Spleen (tissue), 11 donors: ENCODE measurements at regions not wholly inside any gene's neighbourhood (a gene's known extent, or its start where the extent isn't known, plus 50 kb on each side); places are given as distances from the start of the nearest gene placed in this dataset.

Experiments
- DNase-seq: peaks from one replicate; pipeline ENCODE4 v3.0.0-alpha.2; 2020
- H3K27ac ChIP-seq, 8 donors: fragments of 200-600 bp; sonication (generic) in 7 of 8; 1 replicate in 4 of 8; 2 replicates in 4 of 8; pipeline versions ENCODE4 v1.5.0 to v1.8.0; 2016 to 2021; ENCODE audit warnings: inconsistent platforms in 4 of 8, mild to moderate bottlenecking in 4 of 8, moderate library complexity in 1 of 8
- H3K27me3 ChIP-seq, 7 donors: fragments of 200-600 bp; sonication (generic) in 6 of 7; replicated peaks in 1 of 7; 1 replicate in 4 of 7; 2 replicates in 3 of 7; pipeline versions ENCODE4 v1.5.0 to v1.8.0; 2016 to 2021; ENCODE audit warnings: inconsistent platforms in 3 of 7, mild to moderate bottlenecking in 1 of 7
- H3K36me3 ChIP-seq, 6 donors: fragments of 200-600 bp; sonication (generic) in 5 of 6; 1 replicate in 4 of 6; 2 replicates in 2 of 6; pipeline versions ENCODE4 v1.5.0 to v1.8.0; 2016 to 2021; ENCODE audit warnings: inconsistent platforms in 2 of 6
- H3K4me1 ChIP-seq, 6 donors: fragments of 200-600 bp; sonication (generic) in 5 of 6; 1 replicate in 3 of 6; 2 replicates in 3 of 6; pipeline versions ENCODE4 v1.5.0 to v1.8.0; 2016 to 2021; ENCODE audit warnings: inconsistent platforms in 3 of 6
- H3K4me3 ChIP-seq, 8 donors: fragments of 200-600 bp; sonication (generic) in 7 of 8; 1 replicate in 4 of 8; 2 replicates in 4 of 8; pipeline versions ENCODE4 v1.5.0 to v1.8.0; 2016 to 2021; ENCODE audit warnings: inconsistent platforms in 4 of 8, mild to moderate bottlenecking in 4 of 8, moderate library complexity in 2 of 8
- H3K9me3 ChIP-seq, 8 donors: fragments of 200-600 bp; sonication (generic) in 7 of 8; 1 replicate in 4 of 8; 2 replicates in 4 of 8; pipeline versions ENCODE4 v1.5.0 to v1.8.0; 2016 to 2021; ENCODE audit warnings: inconsistent platforms in 4 of 8
- CTCF ChIP-seq, 11 experiments: fragments of 200-600 bp in 7 of 11; fragments of 450-650 bp in 4 of 11; sonication (generic) in 4 of 11; IDR thresholded peaks in 8 of 11; conservative IDR thresholded peaks in 3 of 11; 1 replicate in 7 of 11; 2 replicates in 4 of 11; pipeline versions ENCODE4 v1.4.0 to v1.8.0; 2016 to 2021; ENCODE audit warnings: antibody characterized with exemption in 11 of 11, inconsistent platforms in 4 of 11, mild to moderate bottlenecking in 1 of 11
- POLR2A ChIP-seq, 3 donors: fragments of 450-650 bp; IDR thresholded peaks; one replicate each; pipeline ENCODE4 v1.5.1; 2017; ENCODE audit warnings: antibody characterized with exemption in 3 of 3, mild to moderate bottlenecking in 1 of 3
- POLR2AphosphoS5 ChIP-seq, 3 donors: sonication (generic); formaldehyde crosslinking; IDR thresholded peaks; one replicate each; pipeline ENCODE4 v1.5.1; 2017; ENCODE audit warnings: antibody characterized with exemption in 3 of 3
- WGBS, 5 donors: extraction: QIAGEN DNeasy Blood & Tissue Kit in 3 of 5; methylation state at CpG; one replicate each; pipeline versions ENCODE4 v1.1.5 to v1.1.7; 2013 to 2018; 5-methylcytosine and 5-hydroxymethylcytosine counted together
- intact Hi-C: fragments of 100-400 bp; cut with DNase I; formaldehyde crosslinking; loops from one replicate; pipeline ENCODE4 v1.15.0; 2023; ENCODE audit warnings: low total_unique reads
- donor health status: healthy with polysubstance abuse.
- donor health status: DM: no; HTN: no; CAD: no; lungs with moderate emphysema.
- donor health status: DM: no; HTN: no; CAD: no.
- donor health status: Bipolar disorder and iron deficiency.
- donor health status: healthy.
- donor health status: DM: no; HTN: no; CAD: no.
- donor health status: DM: yes; HTN: yes; CAD: no.

- no peaks in the 10 kb centered on the region for H3K9me3 ChIP-seq
- no peak for DNase-seq
- no peaks in the 10 kb centered on the region for H3K4me1 ChIP-seq
- H3K4me3 ChIP-seq = no peak overlapping the region
- H3K27me3 ChIP-seq = no peaks in the 10 kb centered on the region
- TF ChIP-seq POLR2AphosphoS5 (IDR thresholded peaks at IDR 0.05) = no peak
- TF ChIP-seq CTCF (IDR thresholded peaks at IDR 0.05 in 8 of 11, conservative IDR thresholded peaks at IDR 0.05 in 3 of 11) = no peak
- intact Hi-C loops = no loop called here
- H3K36me3 ChIP-seq = no peaks in the 10 kb centered on the region
- no peak overlapping the region for H3K27ac ChIP-seq
- 87 to 93% (median 92%) methylated on average over 5 of the region's 5 CpGs for WGBS, 5 donors
Observed at GRCh38 chr5:106698169-106698568, 972.6 kb downstream of the EFNA5 start.

GRCh38 chr5:106691701-106692100 lies 979.0 kb downstream of the EFNA5 start:
- no peak for DNase-seq
- H3K27ac ChIP-seq = no peak overlapping the region
- WGBS, 5 donors = 54 to 81% (median 61%) methylated on average over 2 of the region's 2 CpGs
- no peaks in the 10 kb centered on the region for H3K9me3 ChIP-seq
- H3K4me1 ChIP-seq = no peaks in the 10 kb centered on the region
- intact Hi-C loops = no loop called here
- no peaks in the 10 kb centered on the region for H3K27me3 ChIP-seq
- H3K36me3 ChIP-seq = no peaks in the 10 kb centered on the region
- H3K4me3 ChIP-seq = no peak overlapping the region
- no peak for TF ChIP-seq CTCF (IDR thresholded peaks at IDR 0.05 in 8 of 11, conservative IDR thresholded peaks at IDR 0.05 in 3 of 11)
- no peak for TF ChIP-seq POLR2AphosphoS5 (IDR thresholded peaks at IDR 0.05)
- TF ChIP-seq POLR2A (IDR thresholded peaks at IDR 0.05) = no peak

- no peak overlapping the region for H3K27ac ChIP-seq
- H3K27me3 ChIP-seq = no peaks in the 10 kb centered on the region
- intact Hi-C loops = no loop called here
- DNase-seq = no peak
- 0 to 70% (median 45%) methylated on average over 1 of the region's 1 CpG for WGBS, 5 donors
- H3K9me3 ChIP-seq = no peaks in the 10 kb centered on the region
- H3K4me1 ChIP-seq = no peaks in the 10 kb centered on the region
- TF ChIP-seq POLR2AphosphoS5 (IDR thresholded peaks at IDR 0.05) (no peak), POLR2A (IDR thresholded peaks at IDR 0.05) (no peak), CTCF (IDR thresholded peaks at IDR 0.05 in 8 of 11, conservative IDR thresholded peaks at IDR 0.05 in 3 of 11) (no peak)
- no peak overlapping the region for H3K4me3 ChIP-seq
- no peaks in the 10 kb centered on the region for H3K36me3 ChIP-seq
Observed at GRCh38 chr5:106690585-106690984, 980.2 kb downstream of the EFNA5 start.

- no peak for DNase-seq
- Histone ChIP-seq H3K27me3 (no peaks in the 10 kb centered on the region), H3K4me3 (peak overlapping the region in 1 of 8 donors; percentile 11), H3K4me1 (no peaks in the 10 kb centered on the region), H3K27ac (peak overlapping the region in 2 of 8 donors; percentile 28), H3K36me3 (no peaks in the 10 kb centered on the region), H3K9me3 (peaks cover 0 to 17% (median 6%) of the 10 kb centered on the region in 8 donors)
- 35 to 58% (median 48%) methylated on average over 1 of the region's 1 CpG for WGBS, 5 donors
- TF ChIP-seq POLR2A (IDR thresholded peaks at IDR 0.05) (no peak), CTCF (IDR thresholded peaks at IDR 0.05 in 8 of 11, conservative IDR thresholded peaks at IDR 0.05 in 3 of 11) (no peak), POLR2AphosphoS5 (IDR thresholded peaks at IDR 0.05) (no peak)
- intact Hi-C loops = no loop called here
Observed at GRCh38 chr5:106680330-106680729, 990.4 kb downstream of the EFNA5 start.
